ENCODE measurements at regions not wholly inside any gene's neighbourhood (a gene's known extent, or its start where the extent isn't known, plus 50 kb on each side); places are given as distances from the start of the nearest gene placed in this dataset.

- H3K4me3 ChIP-seq (ENCODE audit: low read depth, low read length), result no peak overlapping the region
- TF ChIP-seq CTCF (IDR thresholded peaks at IDR 0.05; ENCODE audit: low read depth, low read length), result no peak
- in situ Hi-C loops (cut with HindIII; ENCODE audit: low sequenced_read_pairs), result no loop called here
- DNase-seq (ENCODE audit: low read depth, low spot score), result no peak
Measured at GRCh38 chr11:121932646-121933185, 183.3 kb downstream of the BLID start.

GRCh38 chr11:121931748-121932352, 184.2 kb downstream of the BLID start:
- DNase-seq (ENCODE audit: low read depth, low spot score), result no peak
- TF ChIP-seq CTCF (IDR thresholded peaks at IDR 0.05; ENCODE audit: low read depth, low read length), result no peak
- H3K4me3 ChIP-seq (ENCODE audit: low read depth, low read length), result no peak overlapping the region
- in situ Hi-C loops (cut with HindIII; ENCODE audit: low sequenced_read_pairs), result no loop called here

GRCh38 chr11:121931121-121931520, 184.9 kb downstream of the BLID start:
- no peak overlapping the region for H3K4me3 ChIP-seq (ENCODE audit: low read depth, low read length)
- no peak for TF ChIP-seq CTCF (IDR thresholded peaks at IDR 0.05; ENCODE audit: low read depth, low read length)
- DNase-seq (ENCODE audit: low read depth, low spot score), result no peak
- in situ Hi-C loops (cut with HindIII; ENCODE audit: low sequenced_read_pairs), result no loop called here

- peak; percentile 23 for DNase-seq (ENCODE audit: low read depth, low spot score)
- H3K4me3 ChIP-seq (ENCODE audit: low read depth, low read length), result peak overlapping the region; percentile 26
- no peak for TF ChIP-seq CTCF (IDR thresholded peaks at IDR 0.05; ENCODE audit: low read depth, low read length)
- in situ Hi-C loops (cut with HindIII; ENCODE audit: low sequenced_read_pairs), result no loop called here
Measured at GRCh38 chr11:121930004-121930965, 185.7 kb downstream of the BLID start.

- no peak for TF ChIP-seq CTCF (IDR thresholded peaks at IDR 0.05; ENCODE audit: low read depth, low read length)
- in situ Hi-C loops (cut with HindIII; ENCODE audit: low sequenced_read_pairs), result no loop called here
- H3K4me3 ChIP-seq (ENCODE audit: low read depth, low read length), result peak overlapping the region; percentile 26
- DNase-seq (ENCODE audit: low read depth, low spot score), result peak; percentile 50
Measured at GRCh38 chr11:121929581-121929980, 186.4 kb downstream of the BLID start.

GRCh38 chr11:121928597-121929580, 187.1 kb downstream of the BLID start:
- H3K4me3 ChIP-seq (ENCODE audit: low read depth, low read length), result peak overlapping the region; percentile 6

More at GRCh38 chr11:121928597-121929580, 187.1 kb downstream of the BLID start:
- in situ Hi-C loops (cut with HindIII; ENCODE audit: low sequenced_read_pairs), result no loop called here
- no peak for TF ChIP-seq CTCF (IDR thresholded peaks at IDR 0.05; ENCODE audit: low read depth, low read length)
- no peak for DNase-seq (ENCODE audit: low read depth, low spot score)

Data from astrocyte of the spinal cord (primary cell).